GM19467 (cell line): ENCODE measurements at regions not wholly inside any gene's neighbourhood (a gene's known extent, or its start where the extent isn't known, plus 50 kb on each side); places are given as distances from the start of the nearest gene placed in this dataset.
"Not testable (repeated sequence)": the region's sequence is repeated elsewhere in the genome, so short reads cannot be mapped to it uniquely, and the experiment has no call there.

ENCODE experiments used
- ATAC-seq: cut with Tn5 transposase; IDR thresholded peaks from one replicate; pipeline ENCODE4 v1.9.1; 2021; ENCODE audit warnings: mild to moderate bottlenecking, moderate library complexity; ENCODE audit not compliant: unreplicated experiment

- ATAC-seq: no peak
Measured at GRCh38 chr4:134911941-134912340, 710.4 kb upstream of the PABPC4L start.

- ATAC-seq: no peak
Measured at GRCh38 chr4:134906404-134907023, 704.9 kb upstream of the PABPC4L start.

DNA sequence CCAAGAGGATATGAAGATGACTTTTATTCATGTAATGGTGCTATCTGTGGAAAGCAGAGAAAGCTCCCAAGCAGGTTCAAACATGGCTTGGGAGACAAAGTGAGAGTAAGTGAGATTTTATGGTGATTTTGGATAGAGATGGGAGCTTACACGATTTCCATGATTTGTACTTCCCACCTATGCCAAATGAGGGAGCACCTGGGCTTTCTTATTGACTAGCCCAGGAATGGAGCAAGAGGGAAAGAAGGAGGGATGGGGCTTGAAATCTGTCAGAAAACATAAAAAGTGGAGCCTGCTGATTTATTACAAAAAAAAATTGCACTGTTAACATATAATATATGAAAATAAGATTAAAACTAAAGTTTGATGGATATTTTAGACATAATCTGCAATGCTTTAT, 703.5 kb upstream of the PABPC4L start:
- no peak for ATAC-seq

DNA sequence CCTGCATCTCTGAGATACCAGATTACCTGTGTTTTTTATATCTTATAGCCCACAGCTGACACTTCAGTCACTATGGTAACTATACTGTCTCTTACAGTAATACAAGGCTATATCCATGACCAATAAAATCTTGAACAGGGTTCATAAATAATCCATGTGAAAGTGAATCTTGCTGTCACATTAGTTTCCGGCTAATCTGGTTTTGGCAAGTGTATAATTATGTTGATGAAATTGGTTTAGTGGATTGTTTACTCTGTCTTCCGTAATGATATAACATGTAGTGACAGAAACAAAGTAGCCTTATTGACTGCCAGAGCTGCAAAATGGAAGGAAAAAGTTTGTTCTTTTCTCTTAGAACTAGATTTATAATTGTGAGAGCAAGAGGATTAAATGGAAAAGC, 686.6 kb upstream of the PABPC4L start:
- ATAC-seq: no peak

- no peak for ATAC-seq
Measured at GRCh38 chr4:134885436-134885835, 683.8 kb upstream of the PABPC4L start.

DNA sequence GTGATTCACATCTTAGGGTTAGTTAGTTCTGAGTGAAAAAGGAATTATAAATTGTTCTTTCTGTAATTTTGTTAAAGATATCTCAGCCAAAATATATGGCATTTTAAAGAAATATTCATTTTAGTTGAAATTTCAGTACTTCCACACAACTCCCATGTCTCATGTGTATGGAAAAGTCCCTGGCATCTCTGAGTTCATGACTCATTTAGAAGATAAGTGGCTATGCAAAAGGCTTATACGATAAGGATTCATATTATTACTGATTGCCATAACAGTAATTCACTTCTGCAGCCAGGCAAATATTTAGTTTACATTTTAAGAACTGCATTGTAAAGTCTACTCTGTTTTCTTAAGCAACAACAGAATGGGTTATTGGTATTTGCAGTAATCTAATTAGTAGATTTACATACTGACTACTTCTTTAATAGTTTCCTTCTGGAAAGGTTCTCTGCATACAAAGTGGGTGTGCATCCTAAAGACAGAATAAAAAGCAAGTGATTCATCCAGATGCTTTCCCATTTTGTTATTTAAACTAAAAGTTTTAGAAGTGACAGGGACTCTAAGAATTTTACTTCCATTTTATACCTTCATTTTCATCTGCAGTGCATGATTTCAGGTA, 682.4 kb upstream of the PABPC4L start:
- ATAC-seq: no peak

- ATAC-seq: no peak
Measured at GRCh38 chr4:134879019-134879418, 677.4 kb upstream of the PABPC4L start.

- ATAC-seq: no peak
Measured at GRCh38 chr4:134867027-134867426, 665.4 kb upstream of the PABPC4L start.

- no peak for ATAC-seq
Measured at GRCh38 chr4:134865675-134866074, 664.1 kb upstream of the PABPC4L start.

GRCh38 chr4:134862116-134862515, 660.5 kb upstream of the PABPC4L start:
- ATAC-seq: no peak

DNA sequence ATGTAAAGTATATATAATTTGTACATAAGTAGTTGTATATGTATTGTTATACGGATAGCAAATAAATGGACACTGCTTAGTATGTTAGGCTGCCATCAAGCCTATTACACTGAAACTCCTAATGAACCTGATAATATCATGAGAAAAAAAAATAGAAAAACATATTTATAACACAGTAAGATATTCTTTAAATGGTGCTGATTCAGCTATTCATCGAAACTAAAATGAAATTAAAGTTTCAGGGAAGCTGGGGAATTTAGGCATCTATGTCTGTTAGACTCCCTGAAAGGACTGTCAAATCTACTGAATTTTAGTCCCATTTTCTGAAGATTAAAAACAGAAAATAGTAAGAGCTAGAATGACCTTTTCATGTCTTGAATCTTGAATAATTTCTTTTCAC, 647.1 kb upstream of the PABPC4L start:
- no peak for ATAC-seq

DNA sequence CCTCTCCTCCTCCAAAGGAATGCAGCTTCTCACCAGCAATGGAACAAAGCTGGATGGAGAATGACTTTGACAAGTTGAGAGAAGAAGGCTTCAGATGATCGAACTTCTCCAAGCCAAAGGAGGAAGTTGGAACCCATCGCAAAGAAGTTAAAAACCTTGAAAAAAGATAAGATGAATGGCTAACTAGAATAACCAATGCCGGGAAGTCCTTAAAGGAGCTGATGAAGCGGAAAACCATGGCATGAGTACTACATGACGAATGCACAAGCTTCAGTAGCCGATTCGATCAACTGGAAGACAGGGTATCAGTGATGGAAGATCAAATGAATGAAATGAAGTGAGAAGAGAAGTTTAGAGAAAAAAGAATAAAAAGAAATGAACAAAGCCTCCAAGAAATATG, 629.2 kb upstream of the PABPC4L start:
- not testable (repeated sequence) for ATAC-seq

- no peak for ATAC-seq
Measured at GRCh38 chr4:134812611-134813010, 611.0 kb upstream of the PABPC4L start.

- no peak for ATAC-seq
Measured at GRCh38 chr4:134807231-134807745, 605.7 kb upstream of the PABPC4L start.

GRCh38 chr4:134798573-134798972, 597.0 kb upstream of the PABPC4L start:
- no peak for ATAC-seq

DNA sequence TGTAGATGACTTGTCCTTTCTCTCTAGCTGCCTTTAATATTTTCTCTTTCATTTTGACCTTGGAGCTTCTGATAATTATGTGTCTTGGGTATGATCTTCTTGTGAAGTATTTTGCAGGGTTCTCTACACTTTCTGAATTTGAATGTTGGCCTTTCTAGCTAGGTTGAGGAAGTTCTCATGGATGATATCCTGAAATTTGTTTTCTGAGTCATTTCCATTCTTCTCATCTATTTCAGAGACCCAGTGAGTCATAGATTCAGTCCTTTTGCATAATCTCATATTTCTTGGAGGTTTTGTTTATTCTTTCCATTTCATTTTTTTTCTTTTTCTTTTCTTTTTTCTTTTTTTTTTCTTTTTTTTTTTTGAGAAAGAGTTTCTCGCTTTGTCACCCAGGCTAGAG, 585.7 kb upstream of the PABPC4L start:
- no peak for ATAC-seq

DNA sequence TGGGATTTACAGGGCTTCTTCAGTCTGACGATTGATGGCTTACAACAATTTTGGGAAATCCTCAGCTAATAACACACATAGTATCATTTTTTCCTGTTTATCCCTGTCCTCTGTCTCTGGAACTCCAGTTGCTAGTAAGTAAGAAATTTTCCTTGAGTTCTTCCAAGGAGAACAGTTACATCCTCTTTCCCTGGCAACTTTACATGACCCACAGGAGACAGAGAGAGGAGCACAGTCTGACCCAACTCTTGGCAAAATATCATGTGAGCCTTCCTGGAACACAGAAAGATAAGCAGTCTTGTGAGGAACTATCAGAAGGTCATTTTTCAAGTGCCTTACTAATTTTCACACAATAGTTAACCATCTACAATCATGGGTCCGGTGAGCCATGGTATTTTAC, 578.7 kb upstream of the PABPC4L start:
- ATAC-seq: no peak

- no peak for ATAC-seq
Measured at GRCh38 chr4:134777606-134778005, 576.0 kb upstream of the PABPC4L start.

DNA sequence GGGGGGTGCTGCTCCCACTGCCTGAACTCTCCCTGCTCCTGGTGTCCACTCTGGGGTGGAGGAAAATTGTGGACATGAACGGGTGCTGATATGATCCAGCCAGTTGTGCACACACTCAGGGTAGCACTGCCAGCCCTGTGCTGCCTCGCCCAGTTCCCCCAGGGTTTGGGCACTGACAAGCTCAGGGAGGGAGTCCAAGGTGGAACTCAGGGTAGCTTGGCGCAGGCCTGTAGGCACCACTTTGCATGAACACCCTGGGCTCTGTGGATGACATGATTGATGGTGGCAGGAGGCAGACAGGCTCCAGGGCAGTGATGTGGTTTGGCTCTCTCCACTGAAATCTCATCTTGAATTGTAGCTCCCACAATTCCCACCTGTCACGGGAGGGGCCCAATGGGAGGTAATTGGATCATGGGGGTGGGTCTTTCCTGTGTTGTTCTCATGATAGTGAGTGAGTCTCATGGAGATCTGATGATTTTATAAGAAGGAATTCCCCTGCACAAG, 572.0 kb upstream of the PABPC4L start:
- no peak for ATAC-seq

- no peak for ATAC-seq
Measured at GRCh38 chr4:134762053-134762452, 560.5 kb upstream of the PABPC4L start.

DNA sequence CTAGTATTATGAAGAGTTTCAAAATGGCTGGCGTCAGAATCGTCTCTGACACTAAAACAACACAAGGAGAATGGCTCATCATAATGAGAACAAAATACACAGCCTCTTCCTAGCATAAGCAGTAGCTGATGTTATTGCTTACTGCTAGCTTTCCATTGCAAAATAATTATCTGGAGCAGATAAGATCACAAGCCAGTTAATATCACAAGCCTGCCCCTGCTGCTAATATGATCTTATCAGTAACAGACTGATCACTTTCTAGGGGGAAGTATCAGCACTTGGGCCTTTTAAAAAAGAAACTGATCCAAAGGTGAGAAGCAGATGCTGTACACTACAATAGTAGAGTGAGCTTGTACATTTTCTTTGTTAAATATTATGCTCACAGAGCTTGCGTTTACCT, 554.8 kb upstream of the PABPC4L start:
- ATAC-seq: no peak

- no peak for ATAC-seq
Measured at GRCh38 chr4:134754301-134755019, 552.9 kb upstream of the PABPC4L start.
